ENCODE measurements at regions not wholly inside any gene's neighbourhood (a gene's known extent, or its start where the extent isn't known, plus 50 kb on each side); places are given as distances from the start of the nearest gene placed in this dataset.
A peak's percentile ranks its signal among the peaks of the same experiment; 100 is the strongest.
"Not testable (repeated sequence)": the region's sequence is repeated elsewhere in the genome, so short reads cannot be mapped to it uniquely, and the experiment has no call there.

- no peak for DNase-seq (ENCODE audit: low read depth)
Measured at GRCh38 chr9:86488345-86488744, 134.1 kb upstream of the TUT7 start.

GRCh38 chr9:86487838-86488233 lies 133.6 kb upstream of the TUT7 start:
- no peak for DNase-seq (ENCODE audit: low read depth)

- peak; percentile 72 for DNase-seq (ENCODE audit: low read depth)
Measured at GRCh38 chr9:86486891-86487837, 133.0 kb upstream of the TUT7 start.

- DNase-seq (ENCODE audit: low read depth): no peak
Measured at GRCh38 chr9:86485359-86485758, 131.1 kb upstream of the TUT7 start.

GRCh38 chr9:86483496-86483895 lies 129.3 kb upstream of the TUT7 start:
- no peak for DNase-seq (ENCODE audit: low read depth)

GRCh38 chr9:86481466-86481865 lies 127.3 kb upstream of the TUT7 start:
- DNase-seq (ENCODE audit: low read depth): no peak

GRCh38 chr9:86475255-86475654 lies 121.0 kb upstream of the TUT7 start:
- not testable (repeated sequence) for DNase-seq (ENCODE audit: low read depth)

- no peak for DNase-seq (ENCODE audit: low read depth)
Measured at GRCh38 chr9:86471171-86471815, 117.1 kb upstream of the TUT7 start.

GRCh38 chr9:86470326-86470725 lies 116.1 kb upstream of the TUT7 start:
- peak; percentile 76 for DNase-seq (ENCODE audit: low read depth)

GRCh38 chr9:86469476-86470250 lies 115.5 kb upstream of the TUT7 start:
- DNase-seq (ENCODE audit: low read depth): no peak

- DNase-seq (ENCODE audit: low read depth): no peak
Measured at GRCh38 chr9:86464242-86464641, 110.0 kb upstream of the TUT7 start.

- DNase-seq (ENCODE audit: low read depth): no peak
Measured at GRCh38 chr9:86460216-86461002, 106.2 kb upstream of the TUT7 start.

GRCh38 chr9:86459599-86460155 lies 105.5 kb upstream of the TUT7 start:
- no peak for DNase-seq (ENCODE audit: low read depth)

- no peak for DNase-seq (ENCODE audit: low read depth)
Measured at GRCh38 chr9:86459191-86459590, 105.0 kb upstream of the TUT7 start.

- DNase-seq (ENCODE audit: low read depth): no peak
Measured at GRCh38 chr9:86458191-86458855, 104.1 kb upstream of the TUT7 start.

- DNase-seq (ENCODE audit: low read depth): no peak
Measured at GRCh38 chr9:86456416-86456815, 102.2 kb upstream of the TUT7 start.

GRCh38 chr9:86454701-86455615 lies 100.7 kb upstream of the TUT7 start:
- DNase-seq (ENCODE audit: low read depth): no peak

GRCh38 chr9:86452201-86452828 lies 98.1 kb upstream of the TUT7 start:
- no peak for DNase-seq (ENCODE audit: low read depth)

- DNase-seq (ENCODE audit: low read depth): no peak
Measured at GRCh38 chr9:86449246-86449645, 95.0 kb upstream of the TUT7 start.

Measured in stromal cell of bone marrow (primary cell).